Uterus (tissue), 2 donors: ENCODE measurements at regions not wholly inside any gene's neighbourhood (a gene's known extent, or its start where the extent isn't known, plus 50 kb on each side); places are given as distances from the start of the nearest gene placed in this dataset.

ENCODE experiments used
- CTCF ChIP-seq, 4 experiments: fragments of 200-600 bp in 2 of 4; fragments of 450-650 bp in 2 of 4; sonication (generic) in 2 of 4; IDR thresholded peaks; one replicate each; pipeline ENCODE4 v1.5.1; 2016 to 2019; ENCODE audit warnings: antibody characterized with exemption in 4 of 4, mild to moderate bottlenecking in 2 of 4, moderate library complexity in 1 of 4
- POLR2A ChIP-seq, 2 donors: fragments of 450-650 bp; IDR thresholded peaks; one replicate each; pipeline ENCODE4 v1.6.1; 2016; ENCODE audit warnings: antibody characterized with exemption in 2 of 2, mild to moderate bottlenecking in 1 of 2, moderate library complexity in 1 of 2

- no peak for TF ChIP-seq CTCF (IDR thresholded peaks at IDR 0.05)
- no peak for TF ChIP-seq POLR2A (IDR thresholded peaks at IDR 0.05)
Observed at GRCh38 chr9:73411494-73411893, 259.8 kb downstream of the ANXA1 start.
